ENCODE measurements at regions not wholly inside any gene's neighbourhood (a gene's known extent, or its start where the extent isn't known, plus 50 kb on each side); places are given as distances from the start of the nearest gene placed in this dataset.
"Not testable (repeated sequence)": the region's sequence is repeated elsewhere in the genome, so short reads cannot be mapped to it uniquely, and the experiment has no call there.

DNA sequence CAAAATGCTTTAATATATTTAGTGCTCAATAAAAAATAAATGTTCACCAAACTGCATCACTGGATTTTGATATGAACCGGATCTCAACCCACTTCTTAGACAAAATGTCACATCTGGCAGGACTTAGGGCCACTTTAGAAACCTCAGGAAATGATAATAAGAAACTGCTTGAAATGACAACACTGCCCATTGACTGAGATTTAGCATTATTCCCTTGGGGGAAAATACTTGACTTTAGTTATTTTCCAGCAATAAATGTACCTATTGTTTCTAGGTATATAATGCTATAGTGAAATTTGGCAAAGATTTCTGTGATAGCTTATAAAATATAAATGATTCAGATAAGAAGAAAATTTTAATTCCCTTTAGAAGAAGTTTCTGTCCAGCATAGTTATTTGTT lies 195.1 kb downstream of the ICOS start:
- H3K9me3 ChIP-seq (ENCODE audit: low read length) = no peaks in the 10 kb centered on the region
- H3K27ac ChIP-seq (ENCODE audit: low read depth, low read length) = no peak overlapping the region
- H3K9ac ChIP-seq (ENCODE audit: low read length) = no peak overlapping the region
- no peaks in the 10 kb centered on the region for H3K36me3 ChIP-seq (ENCODE audit: insufficient read depth, low read length)
- H3K4me3 ChIP-seq (ENCODE audit: low read depth in 1 of 2, low read length in 2 of 2) = no peak overlapping the region
- no peaks in the 10 kb centered on the region for H3K4me1 ChIP-seq (ENCODE audit: insufficient read depth, low read length)
- no peaks in the 10 kb centered on the region for H3K27me3 ChIP-seq (ENCODE audit: control insufficient read depth in 1 of 2, insufficient read depth in 2 of 2, low read length in 2 of 2)

DNA sequence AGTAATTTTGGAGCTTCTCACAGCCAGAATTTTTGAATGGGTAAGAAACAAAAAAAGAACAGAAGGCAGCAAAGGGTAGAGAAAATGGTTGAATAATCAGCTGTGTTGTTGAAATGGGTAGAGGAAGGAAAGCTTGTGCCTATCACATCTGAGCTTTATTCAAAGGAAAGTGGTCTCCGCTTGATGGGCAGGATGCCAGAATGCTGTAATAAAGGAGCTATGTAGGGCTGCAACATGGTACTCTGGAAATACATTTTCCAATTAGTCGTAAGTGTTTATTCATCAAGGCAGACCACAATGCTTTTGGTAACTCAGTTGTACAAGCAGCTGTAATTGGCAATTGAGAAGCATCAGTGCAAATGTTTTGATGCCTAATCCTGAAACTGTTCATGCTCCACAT lies 196.9 kb downstream of the ICOS start:
- no peaks in the 10 kb centered on the region for H3K27me3 ChIP-seq (ENCODE audit: control insufficient read depth in 1 of 2, insufficient read depth in 2 of 2, low read length in 2 of 2)
- H3K4me3 ChIP-seq (ENCODE audit: low read depth in 1 of 2, low read length in 2 of 2) = no peak overlapping the region
- no peak overlapping the region for H3K9ac ChIP-seq (ENCODE audit: low read length)
- H3K4me1 ChIP-seq (ENCODE audit: insufficient read depth, low read length) = no peaks in the 10 kb centered on the region
- H3K36me3 ChIP-seq (ENCODE audit: insufficient read depth, low read length) = no peaks in the 10 kb centered on the region
- H3K9me3 ChIP-seq (ENCODE audit: low read length) = no peaks in the 10 kb centered on the region
- no peak overlapping the region for H3K27ac ChIP-seq (ENCODE audit: low read depth, low read length)

DNA sequence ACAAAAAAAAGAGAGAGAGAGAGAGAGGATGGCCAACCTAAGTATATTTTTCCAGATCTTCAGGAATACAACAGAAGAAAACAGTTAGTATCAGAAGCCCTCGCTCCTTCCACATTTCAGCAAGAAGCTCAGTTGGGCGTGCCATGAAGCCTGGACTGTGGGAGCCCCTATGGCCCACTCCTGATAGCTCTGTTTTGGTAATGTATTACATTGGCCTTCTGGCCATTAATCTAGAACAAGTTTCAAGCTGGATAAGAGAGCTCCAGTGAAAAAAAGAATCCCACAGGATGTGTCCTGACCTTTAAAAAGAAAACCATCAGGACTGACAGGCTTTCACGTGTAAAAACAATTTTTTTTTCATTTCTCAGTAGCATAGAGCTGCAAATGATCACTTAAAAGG lies 197.9 kb downstream of the ICOS start:
- Histone ChIP-seq H3K9ac (ENCODE audit: low read length) (no peak overlapping the region), H3K4me3 (ENCODE audit: low read depth in 1 of 2, low read length in 2 of 2) (no peak overlapping the region), H3K27me3 (ENCODE audit: control insufficient read depth in 1 of 2, insufficient read depth in 2 of 2, low read length in 2 of 2) (no peaks in the 10 kb centered on the region), H3K4me1 (ENCODE audit: insufficient read depth, low read length) (no peaks in the 10 kb centered on the region), H3K9me3 (ENCODE audit: low read length) (no peaks in the 10 kb centered on the region), H3K27ac (ENCODE audit: low read depth, low read length) (no peak overlapping the region), H3K36me3 (ENCODE audit: insufficient read depth, low read length) (no peaks in the 10 kb centered on the region)

- no peak overlapping the region for H3K27ac ChIP-seq (ENCODE audit: low read depth, low read length)
- no peaks in the 10 kb centered on the region for H3K4me1 ChIP-seq (ENCODE audit: insufficient read depth, low read length)
- no peak overlapping the region for H3K9ac ChIP-seq (ENCODE audit: low read length)
Observed at GRCh38 chr2:204135752-204136151, 199.2 kb downstream of the ICOS start.

GRCh38 chr2:204138206-204138605 lies 201.6 kb downstream of the ICOS start:
- Histone ChIP-seq H3K4me1 (ENCODE audit: insufficient read depth, low read length) (no peaks in the 10 kb centered on the region), H3K27me3 (ENCODE audit: control insufficient read depth in 1 of 2, insufficient read depth in 2 of 2, low read length in 2 of 2) (no peaks in the 10 kb centered on the region), H3K36me3 (ENCODE audit: insufficient read depth, low read length) (no peaks in the 10 kb centered on the region), H3K27ac (ENCODE audit: low read depth, low read length) (no peak overlapping the region), H3K4me3 (ENCODE audit: low read depth in 1 of 2, low read length in 2 of 2) (no peak overlapping the region), H3K9ac (ENCODE audit: low read length) (no peak overlapping the region), H3K9me3 (ENCODE audit: low read length) (no peaks in the 10 kb centered on the region)

More at GRCh38 chr2:204135752-204136151, 199.2 kb downstream of the ICOS start:
- Histone ChIP-seq H3K27me3 (ENCODE audit: control insufficient read depth in 1 of 2, insufficient read depth in 2 of 2, low read length in 2 of 2) (no peaks in the 10 kb centered on the region), H3K4me3 (ENCODE audit: low read depth in 1 of 2, low read length in 2 of 2) (no peak overlapping the region), H3K9me3 (ENCODE audit: low read length) (no peaks in the 10 kb centered on the region), H3K36me3 (ENCODE audit: insufficient read depth, low read length) (no peaks in the 10 kb centered on the region)

DNA sequence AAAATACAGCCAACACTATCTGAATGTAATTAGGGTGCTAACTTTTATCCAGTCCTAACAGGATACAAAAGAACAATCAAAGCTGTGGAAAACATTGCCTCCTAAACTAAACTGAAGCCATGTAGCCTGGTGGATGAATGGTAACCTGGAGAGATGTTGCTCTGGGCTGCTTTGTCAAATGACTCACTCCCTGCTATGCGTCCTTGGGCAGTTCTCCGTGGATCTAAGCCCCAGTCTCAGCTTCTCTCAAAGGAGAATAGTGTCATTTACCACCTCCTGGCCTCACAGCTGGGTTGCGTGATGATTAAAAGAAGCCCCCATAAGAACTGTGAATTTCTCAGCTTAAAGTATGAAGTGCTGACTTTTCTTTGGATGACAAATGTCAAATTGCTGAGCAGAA lies 203.7 kb downstream of the ICOS start:
- H3K36me3 ChIP-seq (ENCODE audit: insufficient read depth, low read length) = no peaks in the 10 kb centered on the region
- H3K9ac ChIP-seq (ENCODE audit: low read length) = no peak overlapping the region
- H3K27me3 ChIP-seq (ENCODE audit: control insufficient read depth in 1 of 2, insufficient read depth in 2 of 2, low read length in 2 of 2) = no peaks in the 10 kb centered on the region
- no peak overlapping the region for H3K27ac ChIP-seq (ENCODE audit: low read depth, low read length)
- no peaks in the 10 kb centered on the region for H3K9me3 ChIP-seq (ENCODE audit: low read length)
- H3K4me1 ChIP-seq (ENCODE audit: insufficient read depth, low read length) = no peaks in the 10 kb centered on the region
- no peak overlapping the region for H3K4me3 ChIP-seq (ENCODE audit: low read depth in 1 of 2, low read length in 2 of 2)

DNA sequence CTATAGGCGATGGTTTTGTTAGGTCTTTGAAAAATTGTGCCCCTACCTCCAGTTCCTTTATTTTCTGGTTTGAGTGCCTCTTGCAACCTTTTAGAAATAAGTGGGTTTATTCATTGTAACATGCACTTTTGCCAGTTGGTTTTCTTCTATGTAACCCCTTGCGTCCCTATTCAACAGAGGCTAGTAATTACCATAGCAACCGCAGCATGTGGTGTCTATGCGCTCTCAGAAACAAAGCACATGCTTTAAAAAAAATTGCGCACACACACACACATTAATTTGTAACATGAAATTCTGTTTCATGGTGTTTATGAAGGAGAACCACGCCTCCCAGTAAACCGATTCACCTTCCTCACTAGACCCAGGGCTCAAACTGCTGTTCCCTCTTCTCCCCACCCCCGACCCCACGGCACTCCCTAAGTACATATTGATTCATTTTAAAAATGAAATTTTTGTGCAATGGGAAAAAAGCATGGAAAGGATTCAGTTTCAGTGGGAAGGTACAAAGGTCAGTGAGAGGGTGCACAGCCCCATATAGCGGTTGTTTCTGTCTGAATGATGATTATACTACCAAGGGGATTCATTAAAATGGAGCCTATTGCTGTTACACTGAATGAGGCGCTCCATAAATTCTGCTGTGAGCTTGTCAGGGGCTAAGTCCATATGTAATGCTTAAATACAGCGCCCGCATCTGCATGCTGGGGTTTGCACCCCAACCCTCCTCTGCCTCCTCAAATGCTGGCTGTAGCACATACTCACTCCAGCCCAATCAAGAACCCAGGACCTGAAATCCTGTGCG lies 206.9 kb downstream of the ICOS start:
- Histone ChIP-seq H3K27me3 (ENCODE audit: control insufficient read depth in 1 of 2, insufficient read depth in 2 of 2, low read length in 2 of 2) (no peaks in the 10 kb centered on the region), H3K4me1 (ENCODE audit: insufficient read depth, low read length) (peaks cover 6% of the 10 kb centered on the region), H3K4me3 (ENCODE audit: low read depth in 1 of 2, low read length in 2 of 2) (no peak overlapping the region), H3K9ac (ENCODE audit: low read length) (no peak overlapping the region), H3K27ac (ENCODE audit: low read depth, low read length) (no peak overlapping the region), H3K36me3 (ENCODE audit: insufficient read depth, low read length) (no peaks in the 10 kb centered on the region), H3K9me3 (ENCODE audit: low read length) (no peaks in the 10 kb centered on the region)

DNA sequence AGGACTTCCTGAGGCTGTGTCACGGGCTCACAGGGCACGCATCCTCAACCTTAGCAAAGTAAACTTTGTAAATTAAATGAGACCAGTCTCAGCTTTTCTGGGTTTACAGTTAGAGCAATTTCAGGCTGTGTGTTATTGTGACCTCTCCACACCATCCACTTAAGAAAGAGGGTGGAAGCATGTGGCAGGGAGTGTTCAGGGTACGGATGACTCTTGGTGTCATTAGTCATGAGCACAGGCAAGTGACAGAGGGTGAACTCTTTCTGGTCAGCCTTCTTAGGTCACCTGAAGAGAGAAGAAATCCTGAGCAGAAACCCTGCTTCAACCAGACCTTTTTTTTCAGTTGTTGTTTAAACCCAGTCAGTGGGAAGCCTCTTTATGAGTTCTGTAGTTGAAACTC lies 207.9 kb downstream of the ICOS start:
- H3K9ac ChIP-seq (ENCODE audit: low read length) = no peak overlapping the region
- H3K4me3 ChIP-seq (ENCODE audit: low read depth in 1 of 2, low read length in 2 of 2) = no peak overlapping the region
- H3K9me3 ChIP-seq (ENCODE audit: low read length) = no peaks in the 10 kb centered on the region
- no peaks in the 10 kb centered on the region for H3K36me3 ChIP-seq (ENCODE audit: insufficient read depth, low read length)
- H3K27me3 ChIP-seq (ENCODE audit: control insufficient read depth in 1 of 2, insufficient read depth in 2 of 2, low read length in 2 of 2) = no peaks in the 10 kb centered on the region
- peaks cover 6% of the 10 kb centered on the region for H3K4me1 ChIP-seq (ENCODE audit: insufficient read depth, low read length)
- H3K27ac ChIP-seq (ENCODE audit: low read depth, low read length) = no peak overlapping the region

GRCh38 chr2:204145263-204145751 lies 208.7 kb downstream of the ICOS start:
- no peaks in the 10 kb centered on the region for H3K27me3 ChIP-seq (ENCODE audit: control insufficient read depth in 1 of 2, insufficient read depth in 2 of 2, low read length in 2 of 2)
- H3K4me3 ChIP-seq (ENCODE audit: low read depth in 1 of 2, low read length in 2 of 2) = peak overlapping the region; percentile 46 to 68
- peaks cover 6% of the 10 kb centered on the region for H3K4me1 ChIP-seq (ENCODE audit: insufficient read depth, low read length)
- H3K9ac ChIP-seq (ENCODE audit: low read length) = peak overlapping the region; percentile 3
- H3K36me3 ChIP-seq (ENCODE audit: insufficient read depth, low read length) = no peaks in the 10 kb centered on the region
- no peaks in the 10 kb centered on the region for H3K9me3 ChIP-seq (ENCODE audit: low read length)
- H3K27ac ChIP-seq (ENCODE audit: low read depth, low read length) = no peak overlapping the region

GRCh38 chr2:204145791-204146190 lies 209.2 kb downstream of the ICOS start:
- Histone ChIP-seq H3K4me1 (ENCODE audit: insufficient read depth, low read length) (peaks cover 6% of the 10 kb centered on the region), H3K27me3 (ENCODE audit: control insufficient read depth in 1 of 2, insufficient read depth in 2 of 2, low read length in 2 of 2) (no peaks in the 10 kb centered on the region), H3K9me3 (ENCODE audit: low read length) (no peaks in the 10 kb centered on the region), H3K4me3 (ENCODE audit: low read depth in 1 of 2, low read length in 2 of 2) (peak overlapping the region; percentile 46 to 68), H3K9ac (ENCODE audit: low read length) (peak overlapping the region; percentile 3), H3K36me3 (ENCODE audit: insufficient read depth, low read length) (no peaks in the 10 kb centered on the region), H3K27ac (ENCODE audit: low read depth, low read length) (no peak overlapping the region)

- H3K4me1 ChIP-seq (ENCODE audit: insufficient read depth, low read length); H3K9me3 ChIP-seq (ENCODE audit: low read length); H3K27ac ChIP-seq (ENCODE audit: low read depth, low read length); H3K27me3 ChIP-seq (ENCODE audit: control insufficient read depth in 1 of 2, insufficient read depth in 2 of 2, low read length in 2 of 2); H3K4me3 ChIP-seq (ENCODE audit: low read depth in 1 of 2, low read length in 2 of 2); H3K36me3 ChIP-seq (ENCODE audit: insufficient read depth, low read length); H3K9ac ChIP-seq (ENCODE audit: low read length): not testable (repeated sequence)
Observed at GRCh38 chr2:204147040-204147439, 210.5 kb downstream of the ICOS start.

DNA sequence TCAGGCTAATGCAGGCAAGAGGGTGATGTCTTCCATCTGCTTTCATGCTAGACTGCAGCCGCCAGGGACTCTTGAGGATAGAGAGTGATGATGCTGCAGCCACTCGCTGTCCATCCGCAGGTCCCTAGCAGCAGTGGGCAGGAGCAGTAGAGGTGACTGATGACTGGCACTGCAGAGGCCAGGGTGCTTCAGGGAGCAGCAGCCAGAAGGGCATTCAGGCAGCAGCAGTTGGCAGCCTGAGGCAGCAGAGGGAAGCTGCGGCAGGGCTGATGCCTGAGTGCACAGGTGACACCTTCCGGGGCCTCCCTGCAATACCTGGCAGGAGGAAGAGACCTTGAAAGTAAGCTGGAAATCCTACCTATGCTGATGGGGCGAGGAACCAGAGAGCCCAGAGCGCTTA lies 214.2 kb downstream of the ICOS start:
- H3K27me3 ChIP-seq (ENCODE audit: control insufficient read depth in 1 of 2, insufficient read depth in 2 of 2, low read length in 2 of 2) = no peaks in the 10 kb centered on the region
- no peak overlapping the region for H3K9ac ChIP-seq (ENCODE audit: low read length)
- no peak overlapping the region for H3K4me3 ChIP-seq (ENCODE audit: low read depth in 1 of 2, low read length in 2 of 2)
- no peaks in the 10 kb centered on the region for H3K9me3 ChIP-seq (ENCODE audit: low read length)
- no peaks in the 10 kb centered on the region for H3K36me3 ChIP-seq (ENCODE audit: insufficient read depth, low read length)
- H3K27ac ChIP-seq (ENCODE audit: low read depth, low read length) = no peak overlapping the region
- H3K4me1 ChIP-seq (ENCODE audit: insufficient read depth, low read length) = peaks cover 19% of the 10 kb centered on the region
